Breast epithelium (tissue), 4 donors: ENCODE measurements at regions not wholly inside any gene's neighbourhood (a gene's known extent, or its start where the extent isn't known, plus 50 kb on each side); places are given as distances from the start of the nearest gene placed in this dataset.
A peak's percentile ranks its signal among the peaks of the same experiment; 100 is the strongest.
"Not testable (repeated sequence)": the region's sequence is repeated elsewhere in the genome, so short reads cannot be mapped to it uniquely, and the experiment has no call there.

Experiments
- DNase-seq, 2 donors: peaks; one replicate each; pipeline ENCODE4 v3.0.0-alpha.2; 2019; ENCODE audit warnings: low spot score in 2 of 2
- H3K27ac ChIP-seq, 2 donors: fragments of 200-600 bp; sonication (generic) in 1 of 2; one replicate each; pipeline ENCODE4 v1.5.1; 2016 to 2019; ENCODE audit warnings: mild to moderate bottlenecking in 1 of 2
- H3K27me3 ChIP-seq, 2 donors: fragments of 200-600 bp; sonication (generic) in 1 of 2; one replicate each; pipeline versions ENCODE4 v1.5.1 to v1.6.0; 2017 to 2019; ENCODE audit warnings: control low read depth in 1 of 2, mild to moderate bottlenecking in 1 of 2
- H3K36me3 ChIP-seq: fragments of 200-600 bp; one replicate; pipeline ENCODE4 v1.5.1; 2019
- H3K4me1 ChIP-seq, 2 donors: fragments of 200-600 bp; sonication (generic); one replicate each; pipeline ENCODE4 v1.5.1; 2016 to 2019; ENCODE audit warnings: control low read depth in 1 of 2
- H3K4me3 ChIP-seq, 3 donors: fragments of 200-600 bp; sonication (generic); 1 replicate in 2 of 3; 2 replicates in 1 of 3; pipeline ENCODE4 v1.5.1; 2016 to 2019; ENCODE audit warnings: mild to moderate bottlenecking in 3 of 3, moderate library complexity in 2 of 3
- H3K9me3 ChIP-seq, 2 donors: fragments of 200-600 bp; sonication (generic) in 1 of 2; one replicate each; pipeline ENCODE4 v1.5.1; 2016 to 2019; ENCODE audit warnings: control low read depth in 1 of 2
- POLR2A ChIP-seq: fragments of 450-650 bp; IDR thresholded peaks from one replicate; pipeline ENCODE4 v1.6.1; 2016; ENCODE audit warnings: antibody characterized with exemption, mild to moderate bottlenecking, moderate library complexity
- POLR2AphosphoS5 ChIP-seq, 3 donors: sonication (generic); formaldehyde crosslinking; IDR thresholded peaks; one replicate each; pipeline ENCODE4 v1.6.1; 2017; ENCODE audit warnings: antibody characterized with exemption in 3 of 3
- intact Hi-C: fragments of 100-400 bp; cut with DNase I; formaldehyde crosslinking; loops from one replicate; pipeline ENCODE4 v1.15.1; 2023; ENCODE audit warnings: low total_unique reads
- TF ChIP-seq, protein P1 (sequence below), 3 donors: fragments of 450-650 bp; IDR thresholded peaks; one replicate each; pipeline ENCODE4 v1.5.1; 2016 to 2017; ENCODE audit warnings: antibody characterized with exemption in 3 of 3, mild to moderate bottlenecking in 3 of 3, moderate library complexity in 3 of 3

GRCh38 chr12:88362439-88362838, 217.8 kb downstream of the KITLG start:
- TF ChIP-seq POLR2A (no peak), POLR2AphosphoS5 (IDR thresholded peaks at IDR 0.05) (no peak)
- TF ChIP-seq, protein P1, sequence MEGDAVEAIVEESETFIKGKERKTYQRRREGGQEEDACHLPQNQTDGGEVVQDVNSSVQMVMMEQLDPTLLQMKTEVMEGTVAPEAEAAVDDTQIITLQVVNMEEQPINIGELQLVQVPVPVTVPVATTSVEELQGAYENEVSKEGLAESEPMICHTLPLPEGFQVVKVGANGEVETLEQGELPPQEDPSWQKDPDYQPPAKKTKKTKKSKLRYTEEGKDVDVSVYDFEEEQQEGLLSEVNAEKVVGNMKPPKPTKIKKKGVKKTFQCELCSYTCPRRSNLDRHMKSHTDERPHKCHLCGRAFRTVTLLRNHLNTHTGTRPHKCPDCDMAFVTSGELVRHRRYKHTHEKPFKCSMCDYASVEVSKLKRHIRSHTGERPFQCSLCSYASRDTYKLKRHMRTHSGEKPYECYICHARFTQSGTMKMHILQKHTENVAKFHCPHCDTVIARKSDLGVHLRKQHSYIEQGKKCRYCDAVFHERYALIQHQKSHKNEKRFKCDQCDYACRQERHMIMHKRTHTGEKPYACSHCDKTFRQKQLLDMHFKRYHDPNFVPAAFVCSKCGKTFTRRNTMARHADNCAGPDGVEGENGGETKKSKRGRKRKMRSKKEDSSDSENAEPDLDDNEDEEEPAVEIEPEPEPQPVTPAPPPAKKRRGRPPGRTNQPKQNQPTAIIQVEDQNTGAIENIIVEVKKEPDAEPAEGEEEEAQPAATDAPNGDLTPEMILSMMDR (IDR thresholded peaks at IDR 0.05) = no peak
- intact Hi-C loops = no loop called here

GRCh38 chr12:88365403-88365802, 214.9 kb downstream of the KITLG start:
- intact Hi-C loops = no loop called here
- no peak for DNase-seq
- Histone ChIP-seq H3K27me3 (no peaks in the 10 kb centered on the region), H3K9me3 (no peaks in the 10 kb centered on the region), H3K36me3 (no peaks in the 10 kb centered on the region), H3K4me3 (no peak overlapping the region), H3K27ac (no peak overlapping the region), H3K4me1 (no peaks in the 10 kb centered on the region)
- TF ChIP-seq POLR2A (no peak), POLR2AphosphoS5 (IDR thresholded peaks at IDR 0.05) (no peak)
- TF ChIP-seq, protein P1 (IDR thresholded peaks at IDR 0.05) = no peak

More at GRCh38 chr12:88362439-88362838, 217.8 kb downstream of the KITLG start:
- no peak overlapping the region for H3K4me3 ChIP-seq
- H3K9me3 ChIP-seq = no peaks in the 10 kb centered on the region
- DNase-seq = no peak
- no peaks in the 10 kb centered on the region for H3K36me3 ChIP-seq
- H3K27me3 ChIP-seq = no peaks in the 10 kb centered on the region
- peak overlapping the region in 1 of 2 donors; percentile 14 for H3K27ac ChIP-seq
- H3K4me1 ChIP-seq = no peaks in the 10 kb centered on the region

DNA sequence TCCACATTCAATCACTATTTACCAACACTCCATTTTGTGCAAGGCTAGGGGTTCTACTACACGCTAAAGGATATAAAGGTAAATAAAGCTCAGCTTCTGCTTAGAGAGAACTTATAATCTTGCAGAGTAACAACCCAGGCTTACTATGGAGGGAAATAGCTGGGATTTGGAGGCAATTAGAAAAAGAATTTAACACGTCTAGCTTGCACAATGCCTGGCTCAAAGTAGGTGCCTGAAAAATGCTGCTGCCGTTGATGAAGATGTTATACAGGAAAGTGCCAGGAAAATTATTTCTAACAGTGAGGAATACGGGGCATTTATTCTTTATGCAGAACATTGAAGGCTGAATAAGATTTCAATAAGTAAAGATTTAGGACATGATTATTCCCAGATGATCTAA, 214.2 kb downstream of the KITLG start:
- TF ChIP-seq POLR2A = no peak
- TF ChIP-seq, protein P1 (IDR thresholded peaks at IDR 0.05) = no peak
- no peak for TF ChIP-seq POLR2AphosphoS5 (IDR thresholded peaks at IDR 0.05)
- H3K36me3 ChIP-seq = no peaks in the 10 kb centered on the region
- intact Hi-C loops = no loop called here

GRCh38 chr12:88367231-88367630, 213.0 kb downstream of the KITLG start:
- Histone ChIP-seq H3K27ac (no peak overlapping the region), H3K4me3 (no peak overlapping the region), H3K27me3 (no peaks in the 10 kb centered on the region), H3K4me1 (no peaks in the 10 kb centered on the region), H3K36me3 (no peaks in the 10 kb centered on the region), H3K9me3 (no peaks in the 10 kb centered on the region)
- intact Hi-C loops = no loop called here
- no peak for DNase-seq
- no peak for TF ChIP-seq POLR2AphosphoS5 (IDR thresholded peaks at IDR 0.05)
- TF ChIP-seq, protein P1 (IDR thresholded peaks at IDR 0.05) = no peak
- TF ChIP-seq POLR2A = no peak

More for the DNA sequence above, 214.2 kb downstream of the KITLG start:
- Histone ChIP-seq H3K4me3 (no peak overlapping the region), H3K27me3 (no peaks in the 10 kb centered on the region), H3K4me1 (no peaks in the 10 kb centered on the region), H3K9me3 (no peaks in the 10 kb centered on the region), H3K27ac (no peak overlapping the region)
- no peak for DNase-seq

DNA sequence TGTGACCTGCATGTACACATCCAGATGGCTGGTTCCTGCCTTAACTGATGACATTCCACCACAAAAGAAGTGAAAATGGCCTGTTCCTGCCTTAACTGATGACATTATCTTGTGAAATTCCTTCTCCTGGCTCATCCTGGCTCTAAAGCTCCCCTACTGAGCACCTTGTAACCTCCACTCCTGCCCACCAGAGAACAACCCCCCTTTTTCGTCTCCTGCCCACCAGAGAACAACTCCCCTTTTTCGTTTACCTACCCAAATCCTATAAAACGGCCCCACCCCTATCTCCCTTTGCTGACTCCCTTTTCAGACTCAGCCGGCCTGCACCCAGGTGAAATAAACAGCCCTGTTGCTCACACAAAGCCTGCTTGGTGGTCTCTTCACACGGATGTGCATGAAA, 212.2 kb downstream of the KITLG start:
- H3K4me1 ChIP-seq, H3K4me3 ChIP-seq, H3K27me3 ChIP-seq, intact Hi-C loops, H3K36me3 ChIP-seq, DNase-seq, H3K9me3 ChIP-seq, H3K27ac ChIP-seq: not testable (repeated sequence)
